ENCODE measurements at regions not wholly inside any gene's neighbourhood (a gene's known extent, or its start where the extent isn't known, plus 50 kb on each side); places are given as distances from the start of the nearest gene placed in this dataset.

- DNase-seq = no peak
Observed at GRCh38 chr13:32861304-32861703, 154.9 kb upstream of the KL start.

GRCh38 chr13:32863596-32863995 is 152.6 kb upstream of the KL start:
- no peak for DNase-seq

- no peak for DNase-seq
Observed at GRCh38 chr13:32866921-32867320, 149.3 kb upstream of the KL start.

GRCh38 chr13:32877491-32877890 is 138.7 kb upstream of the KL start:
- no peak for DNase-seq

GRCh38 chr13:32878163-32878562 is 138.1 kb upstream of the KL start:
- no peak for DNase-seq

- no peak for DNase-seq
Observed at GRCh38 chr13:32880636-32881035, 135.6 kb upstream of the KL start.

GRCh38 chr13:32881074-32881776 is 135.0 kb upstream of the KL start:
- no peak for DNase-seq

GRCh38 chr13:32881777-32882145 is 134.5 kb upstream of the KL start:
- DNase-seq = no peak

GRCh38 chr13:32882691-32883090 is 133.5 kb upstream of the KL start:
- no peak for DNase-seq

GRCh38 chr13:32883474-32883873 is 132.7 kb upstream of the KL start:
- DNase-seq = no peak

- DNase-seq = no peak
Observed at GRCh38 chr13:32887617-32888016, 128.6 kb upstream of the KL start.

GRCh38 chr13:32889986-32890565 is 126.1 kb upstream of the KL start:
- DNase-seq = no peak

- no peak for DNase-seq
Observed at GRCh38 chr13:32893176-32893575, 123.0 kb upstream of the KL start.

- no peak for DNase-seq
Observed at GRCh38 chr13:32894589-32895001, 121.6 kb upstream of the KL start.

- DNase-seq = no peak
Observed at GRCh38 chr13:32895296-32895695, 120.9 kb upstream of the KL start.

GRCh38 chr13:32897296-32897695 is 118.9 kb upstream of the KL start:
- DNase-seq = no peak

GRCh38 chr13:32902029-32902780 is 114.0 kb upstream of the KL start:
- DNase-seq = no peak

GRCh38 chr13:32902874-32903273 is 113.3 kb upstream of the KL start:
- DNase-seq = no peak

GRCh38 chr13:32903720-32904119 is 112.5 kb upstream of the KL start:
- no peak for DNase-seq

GRCh38 chr13:32904266-32904665 is 112.0 kb upstream of the KL start:
- DNase-seq = no peak

GRCh38 chr13:32905063-32905863 is 111.0 kb upstream of the KL start:
- DNase-seq = no peak

- DNase-seq = no peak
Observed at GRCh38 chr13:32905864-32906180, 110.4 kb upstream of the KL start.

- no peak for DNase-seq
Observed at GRCh38 chr13:32907211-32907610, 109.0 kb upstream of the KL start.
